HG03575 (cell line): ENCODE measurements at regions not wholly inside any gene's neighbourhood (a gene's known extent, or its start where the extent isn't known, plus 50 kb on each side); places are given as distances from the start of the nearest gene placed in this dataset.
"Not testable (repeated sequence)": the region's sequence is repeated elsewhere in the genome, so short reads cannot be mapped to it uniquely, and the experiment has no call there.

ENCODE experiments used
- ATAC-seq: cut with Tn5 transposase; IDR thresholded peaks from one replicate; pipeline ENCODE4 v1.9.1; 2021; ENCODE audit not compliant: unreplicated experiment, insufficient number of reproducible peaks, low FRiP score; ENCODE audit errors: extremely low read depth

DNA sequence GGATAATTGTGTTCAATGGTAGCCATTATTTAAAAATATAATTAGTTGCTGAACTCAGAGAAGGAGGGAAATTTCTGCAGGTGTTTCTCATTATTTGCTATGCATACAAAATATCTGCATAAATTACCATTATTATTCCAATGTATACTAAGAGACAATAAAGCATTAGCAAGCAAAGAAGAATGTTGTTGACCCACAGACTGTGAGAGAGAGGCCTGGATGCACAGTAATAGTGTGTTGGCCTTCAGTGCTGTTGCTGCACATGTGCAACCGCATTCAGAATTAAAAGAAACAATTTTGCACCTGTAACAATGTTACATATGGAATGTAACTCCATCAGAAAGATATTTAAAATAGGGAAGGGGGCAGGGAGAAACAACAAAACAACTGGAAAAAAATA is 155.6 kb upstream of the KCNH8 start:
- ATAC-seq: no peak

DNA sequence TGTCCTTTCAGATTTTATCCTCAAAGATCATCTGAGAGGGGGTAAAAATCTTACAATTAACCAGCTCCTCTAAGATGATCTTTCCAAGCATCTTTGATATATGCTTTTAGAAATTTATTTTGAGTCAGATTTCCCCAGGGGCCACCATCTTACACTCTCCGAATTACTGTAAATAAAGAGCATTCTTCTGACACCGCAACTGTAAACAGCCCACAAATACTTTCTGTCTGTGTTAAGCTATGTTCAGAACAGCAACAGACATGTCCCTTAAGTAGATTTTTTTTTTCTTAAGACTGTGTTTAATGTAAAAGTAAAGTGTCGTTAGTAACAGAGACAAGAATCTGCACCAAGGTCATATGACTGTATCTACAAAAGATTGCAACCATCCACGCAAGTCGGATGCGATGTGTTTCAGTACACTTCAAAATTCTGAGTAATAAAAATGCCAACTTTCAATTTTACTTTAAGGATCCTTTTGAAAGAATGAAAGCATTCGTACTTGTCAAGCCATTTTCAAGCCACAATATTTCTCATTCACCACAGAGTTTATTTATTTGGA is 159.0 kb upstream of the KCNH8 start:
- no peak for ATAC-seq

DNA sequence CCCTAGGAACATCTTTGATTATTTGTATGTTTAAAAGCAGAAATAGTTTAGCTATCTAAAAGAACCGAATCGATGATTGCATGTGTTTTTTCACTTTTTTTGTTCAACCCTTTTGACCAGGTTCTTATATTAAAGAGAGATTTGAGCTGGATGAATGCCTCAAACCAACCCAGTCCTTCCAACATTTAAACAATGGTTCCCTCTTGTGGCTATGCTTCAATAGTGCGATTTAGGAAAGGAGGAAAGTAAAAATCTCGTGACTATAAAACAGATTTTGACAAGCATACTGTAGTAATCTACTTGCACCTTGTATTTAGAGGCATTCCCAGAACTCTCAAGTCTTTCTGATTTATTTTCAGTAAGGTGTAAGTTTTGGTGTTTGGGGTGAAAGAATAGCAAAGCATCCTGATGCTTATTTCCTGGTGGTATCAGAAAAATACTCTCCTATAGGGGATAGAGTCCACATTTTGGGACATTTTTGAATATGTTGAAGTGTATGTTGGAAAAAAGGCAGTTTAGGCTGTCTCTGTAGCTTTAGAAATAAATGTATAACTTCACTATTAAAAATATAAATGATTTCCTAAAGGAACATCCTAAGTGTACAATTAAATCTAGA is 159.6 kb upstream of the KCNH8 start:
- no peak for ATAC-seq

DNA sequence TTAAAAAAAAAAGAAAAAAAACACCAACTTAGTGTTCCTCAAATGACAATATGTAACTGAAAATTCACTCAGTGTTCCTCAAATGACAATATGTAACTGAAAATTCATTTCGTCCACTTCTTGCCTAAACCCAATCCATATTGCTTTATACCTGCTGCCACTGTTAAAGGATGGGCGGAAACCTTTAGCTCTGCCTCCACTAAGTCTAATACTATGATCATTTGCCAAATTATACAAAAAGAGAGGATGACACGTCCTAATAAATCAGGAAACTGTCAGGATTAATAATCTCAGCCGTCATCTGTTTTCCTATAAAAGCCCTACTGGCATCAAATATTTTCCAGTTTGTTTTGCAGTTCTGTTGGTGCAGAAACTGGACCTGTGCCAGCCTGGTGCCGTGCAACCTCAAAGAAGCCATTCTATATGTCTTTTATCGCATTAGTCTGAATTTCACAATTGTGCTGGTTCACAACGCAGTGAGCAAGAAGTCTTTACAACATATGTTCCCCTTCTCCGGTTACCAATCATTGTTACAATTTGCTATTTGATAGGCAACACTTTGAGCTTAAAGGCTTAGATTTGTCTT is 160.4 kb upstream of the KCNH8 start:
- ATAC-seq: no peak

DNA sequence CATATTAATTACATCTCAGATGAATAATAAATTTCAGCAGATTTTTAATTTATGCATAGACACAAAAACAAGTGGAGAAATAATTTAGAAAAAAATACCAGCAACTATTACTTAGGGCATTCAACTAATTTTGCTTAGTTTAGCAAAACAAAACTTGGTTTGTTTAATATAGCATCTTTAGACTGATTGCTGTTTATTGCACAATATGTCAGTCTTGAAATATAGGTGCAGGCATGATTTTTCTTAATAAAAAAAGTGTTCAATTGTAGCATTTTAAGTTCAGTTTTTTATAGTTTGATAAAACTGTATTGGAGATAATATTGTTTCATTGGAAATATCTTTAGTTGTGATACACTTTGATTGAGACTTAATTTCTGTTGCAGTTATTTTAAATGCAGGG is 161.2 kb upstream of the KCNH8 start:
- ATAC-seq: no peak

DNA sequence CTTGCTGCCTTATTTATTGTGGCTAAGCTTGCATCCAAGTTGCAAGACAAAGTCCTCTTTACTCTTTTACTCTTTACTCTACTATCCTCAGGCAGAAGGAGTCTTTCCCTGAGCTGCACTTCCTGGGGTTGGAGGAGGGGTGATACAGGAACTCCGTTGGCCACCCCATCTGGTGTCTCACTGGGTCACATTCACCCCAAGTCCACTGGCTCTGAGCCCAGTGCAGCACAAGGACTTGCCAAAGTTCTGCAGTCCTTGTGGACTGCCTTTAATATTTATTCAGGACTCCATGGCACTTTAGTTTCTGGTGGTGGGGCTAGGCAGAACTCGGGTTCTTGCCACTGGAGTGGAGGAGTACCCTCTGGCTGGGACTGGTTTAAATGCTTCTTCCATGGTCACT is 165.4 kb upstream of the KCNH8 start:
- ATAC-seq: no peak

DNA sequence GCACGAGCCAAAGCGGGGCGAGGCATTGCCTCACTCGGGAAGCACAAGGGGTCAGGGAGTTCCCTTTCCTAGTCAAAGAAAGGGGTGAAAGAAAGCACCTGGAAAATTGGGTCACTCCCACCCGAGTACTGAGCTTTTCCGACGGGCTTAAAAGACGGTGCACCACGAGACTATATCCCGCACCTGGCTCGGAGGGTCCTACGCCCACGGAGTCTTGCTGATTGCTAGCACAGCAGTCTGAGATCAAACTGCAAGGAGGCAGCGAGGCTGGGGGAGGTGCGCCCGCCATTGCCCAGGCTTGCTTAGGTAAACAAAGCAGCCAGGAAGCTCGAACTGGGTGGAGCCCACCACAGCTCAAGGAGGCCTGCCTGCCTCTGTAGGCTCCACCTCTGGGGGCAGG is 172.2 kb upstream of the KCNH8 start:
- not testable (repeated sequence) for ATAC-seq

DNA sequence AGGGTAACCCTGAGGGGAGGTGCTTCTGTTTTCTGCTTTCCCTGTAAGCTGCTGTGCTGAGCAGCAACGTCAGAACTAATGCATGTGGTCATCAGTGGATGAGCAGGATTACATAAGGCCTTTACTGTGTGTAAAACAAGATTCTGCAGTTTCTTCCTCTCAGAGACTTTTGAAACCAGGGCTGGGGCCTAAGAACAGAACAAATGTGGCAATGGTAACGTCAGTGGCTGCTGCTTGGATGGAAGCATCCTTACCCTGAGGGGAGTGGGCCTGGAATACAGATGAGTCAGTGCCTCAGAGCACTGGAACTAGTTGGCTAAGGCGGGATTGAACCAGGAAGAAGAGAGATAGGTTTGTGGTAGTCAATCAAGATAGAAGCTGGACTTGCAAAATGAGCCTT is 180.2 kb upstream of the KCNH8 start:
- no peak for ATAC-seq

DNA sequence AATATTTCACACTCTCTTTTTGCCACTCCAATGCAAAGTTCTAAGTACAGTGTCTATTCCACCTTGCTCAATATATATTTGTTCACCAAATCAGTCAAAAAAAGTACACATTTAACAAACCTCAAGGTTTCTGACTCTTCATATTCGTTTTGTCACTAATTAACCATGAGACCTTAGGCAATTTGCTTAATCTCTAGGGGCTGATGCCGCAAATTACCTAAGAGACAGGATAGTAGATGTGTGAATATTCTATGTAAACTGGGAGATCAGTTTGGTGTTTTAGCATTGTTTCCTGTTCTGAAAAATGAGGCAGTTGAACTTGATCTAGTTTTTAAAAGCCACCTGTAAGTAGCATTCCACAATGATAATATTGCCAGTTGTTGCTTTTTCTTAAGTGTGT is 182.5 kb upstream of the KCNH8 start:
- no peak for ATAC-seq

DNA sequence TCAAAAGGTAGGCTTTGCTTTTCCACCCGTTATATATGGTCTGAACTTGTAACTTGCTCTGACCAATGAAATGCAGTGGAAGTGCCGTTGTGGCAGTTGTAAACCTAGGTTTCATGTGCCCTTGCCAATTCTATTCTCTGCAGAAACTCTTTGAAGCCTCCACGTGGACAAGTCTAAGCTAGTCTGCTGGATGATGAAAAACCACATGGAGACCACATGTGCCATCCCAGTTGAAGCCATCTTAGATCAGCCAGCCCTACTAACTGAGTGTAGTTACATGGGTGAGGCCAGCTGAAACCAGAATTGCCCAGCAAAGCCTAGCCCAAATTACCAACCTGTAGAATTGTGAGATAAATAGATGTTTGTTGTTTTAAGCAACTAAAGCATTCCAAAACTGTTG is 183.7 kb upstream of the KCNH8 start:
- ATAC-seq: no peak

DNA sequence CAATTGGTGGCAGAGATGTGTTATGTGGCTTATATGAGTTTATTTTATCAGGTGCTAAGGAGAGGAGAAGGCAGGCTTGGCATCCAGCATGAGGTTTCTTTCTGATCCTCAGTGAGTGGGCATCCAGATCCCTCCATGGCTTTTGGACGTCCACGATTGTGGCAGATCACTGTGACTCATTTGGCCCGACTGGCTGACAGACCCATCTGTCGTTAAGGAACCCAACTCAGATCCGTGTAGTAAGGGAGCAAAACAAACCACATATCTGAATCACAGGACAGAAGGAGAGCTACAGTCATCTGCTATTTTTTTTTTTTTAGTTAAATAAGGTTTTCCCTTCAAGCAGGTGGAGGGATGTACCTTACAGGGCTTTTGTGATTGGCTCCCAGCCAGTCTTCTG is 197.0 kb upstream of the KCNH8 start:
- no peak for ATAC-seq

DNA sequence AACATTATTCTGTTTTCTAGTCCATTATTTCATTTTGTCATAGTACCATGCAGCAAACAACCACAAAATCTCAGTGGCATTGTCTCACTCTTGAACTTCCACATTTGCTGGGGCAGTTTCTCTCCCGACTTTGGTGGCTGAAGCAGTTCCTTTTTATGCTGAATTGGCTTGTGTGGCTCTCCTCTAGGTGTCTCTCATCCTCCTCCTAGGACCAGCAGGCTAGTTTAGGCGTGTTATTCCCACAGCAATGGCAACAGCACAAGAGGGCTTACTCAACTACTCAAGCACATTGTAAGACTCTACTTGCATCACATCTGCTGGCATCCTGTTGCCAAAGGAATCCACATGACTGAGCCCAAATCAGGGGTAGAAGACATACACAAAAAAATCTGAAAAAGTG is 201.8 kb upstream of the KCNH8 start:
- no peak for ATAC-seq

DNA sequence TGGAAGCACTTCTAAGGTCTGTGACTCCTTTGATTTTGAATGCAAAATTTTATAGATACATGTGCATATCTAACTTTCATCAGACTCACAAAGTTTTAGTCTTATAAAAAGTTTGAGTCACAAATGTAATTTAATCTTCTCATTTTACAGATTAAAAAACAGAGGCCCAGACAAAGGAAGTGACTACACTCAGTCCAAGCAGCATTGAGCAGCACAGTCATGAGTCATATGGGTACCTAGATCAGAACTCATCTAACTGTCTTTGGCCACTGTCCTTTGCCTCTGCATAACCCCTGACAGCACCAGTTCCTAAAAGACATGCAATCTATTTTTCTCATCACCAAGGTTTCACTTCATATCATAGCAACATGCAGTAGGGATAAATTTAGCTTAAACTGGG is 210.7 kb upstream of the KCNH8 start:
- ATAC-seq: no peak

DNA sequence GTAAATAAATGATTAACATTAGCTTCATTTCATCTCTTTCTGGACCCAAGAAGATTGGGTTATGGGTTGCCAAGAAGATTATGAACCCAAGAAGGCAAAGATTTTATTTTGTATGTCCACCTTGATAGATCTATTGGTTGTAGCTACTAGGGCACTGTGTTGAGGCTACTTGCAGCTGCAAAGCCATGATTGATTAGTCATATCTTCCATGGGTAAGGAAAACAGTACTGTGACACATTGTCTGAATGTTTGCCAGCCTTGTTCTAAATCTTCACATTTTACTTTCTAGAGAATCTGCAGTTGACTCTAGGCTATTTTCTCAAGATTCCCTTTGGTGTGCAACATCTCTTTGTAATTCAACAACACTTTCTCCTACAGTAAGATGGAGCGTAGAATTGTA is 229.2 kb upstream of the KCNH8 start:
- no peak for ATAC-seq

DNA sequence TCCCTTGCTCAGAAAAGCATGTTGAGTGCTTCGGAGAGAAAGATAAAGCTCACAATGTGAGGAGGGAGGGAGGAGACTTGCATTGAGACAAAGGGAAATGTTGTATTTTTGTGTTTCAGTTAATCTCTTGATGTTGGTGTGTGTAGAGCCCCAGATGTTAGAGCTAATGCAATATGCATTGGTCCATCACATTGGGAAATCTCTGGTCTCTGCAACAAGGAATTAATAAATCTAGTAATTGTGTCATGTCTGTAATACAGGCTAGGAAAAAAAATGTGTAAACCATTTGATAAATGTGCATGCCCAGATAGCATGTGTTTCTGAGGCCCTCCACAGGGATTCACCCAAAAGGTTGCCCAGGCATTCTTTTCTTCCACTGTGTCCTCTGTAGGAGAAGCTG is 230.4 kb upstream of the KCNH8 start:
- ATAC-seq: no peak

DNA sequence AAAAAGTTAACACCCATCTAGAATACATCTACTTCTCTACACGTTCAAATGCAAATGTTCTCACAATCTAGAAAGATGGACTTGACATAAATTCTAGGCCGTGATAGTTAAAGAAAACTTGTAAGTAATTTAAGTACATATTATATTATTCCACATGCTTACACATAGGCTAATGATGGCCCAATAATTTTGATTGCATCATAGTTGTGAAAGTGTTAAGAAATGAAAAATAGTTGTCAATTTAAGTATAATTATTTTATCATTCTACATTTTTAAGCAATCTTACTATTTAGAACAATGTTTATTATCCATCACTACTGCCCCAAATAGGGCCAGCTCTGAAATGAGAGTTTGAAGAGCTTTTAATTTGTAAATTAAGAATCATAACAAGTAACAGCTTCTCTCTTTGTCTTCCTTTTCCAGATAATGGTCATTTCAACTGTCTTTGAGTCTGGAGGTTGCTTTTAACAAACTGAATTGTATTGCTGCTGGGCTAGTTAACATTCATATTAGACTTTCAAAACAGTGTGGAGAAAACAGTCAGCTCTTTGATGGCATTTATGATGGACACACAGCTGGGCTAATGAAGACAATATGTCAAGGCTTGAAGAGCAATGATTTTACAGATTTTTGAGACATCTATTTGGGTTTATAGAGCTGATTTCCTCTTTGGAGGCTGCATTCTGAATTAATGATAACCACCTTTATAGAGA is 246.1 kb upstream of the KCNH8 start:
- no peak for ATAC-seq

DNA sequence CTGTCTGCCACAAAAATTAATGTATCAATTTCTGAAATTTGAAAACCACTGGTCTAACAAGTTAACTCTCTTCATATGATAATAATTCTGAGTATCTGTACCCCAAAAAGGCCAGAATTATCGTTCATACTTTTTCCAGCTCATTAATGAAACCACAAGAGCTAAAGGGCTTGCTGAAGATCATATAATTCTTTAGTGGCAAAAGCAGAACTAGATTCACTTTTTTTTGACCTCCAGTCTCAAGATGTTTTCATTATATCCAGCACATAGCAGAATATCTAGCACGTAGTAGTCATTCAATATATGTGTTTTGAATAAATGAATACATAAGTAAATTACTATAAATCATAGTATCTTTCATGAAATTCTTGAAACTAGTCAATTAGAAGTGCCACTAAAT is 246.7 kb upstream of the KCNH8 start:
- ATAC-seq: no peak

DNA sequence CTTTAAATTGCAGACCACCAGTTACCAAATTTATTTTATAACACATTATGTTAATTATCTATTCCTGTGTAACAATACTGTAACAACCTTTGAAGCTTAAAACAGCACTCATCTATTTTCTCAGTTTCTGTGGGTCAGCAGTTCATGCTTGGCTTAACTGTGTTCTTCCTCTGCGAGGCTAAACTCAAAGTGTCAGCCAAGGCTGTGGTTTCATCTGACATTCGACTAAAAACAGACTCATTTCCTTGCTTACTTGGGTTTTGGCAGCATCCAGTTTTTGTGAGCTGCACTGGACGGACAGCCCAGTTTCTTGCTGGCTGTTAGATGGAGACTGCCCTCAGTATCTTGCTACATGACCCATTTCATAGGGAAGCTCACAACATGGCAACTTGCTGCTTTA is 247.3 kb upstream of the KCNH8 start:
- ATAC-seq: no peak

DNA sequence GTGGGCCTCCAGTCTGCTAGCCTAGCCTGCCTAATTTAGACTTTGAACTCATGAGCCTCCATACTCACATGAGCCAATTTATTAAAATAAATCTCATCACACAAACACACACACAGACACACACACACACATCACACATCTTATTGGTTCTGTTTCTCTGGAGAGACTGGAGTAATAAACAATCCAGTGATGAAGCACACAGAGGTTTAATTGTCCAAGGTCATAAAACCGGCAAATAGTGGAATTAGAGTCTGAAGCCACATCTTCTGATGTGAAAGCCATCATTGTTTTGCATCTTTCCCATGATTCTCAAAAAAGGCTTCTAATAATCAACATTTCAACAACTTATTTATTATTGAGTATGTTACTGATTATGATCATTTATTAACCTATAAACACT is 249.4 kb upstream of the KCNH8 start:
- ATAC-seq: no peak

DNA sequence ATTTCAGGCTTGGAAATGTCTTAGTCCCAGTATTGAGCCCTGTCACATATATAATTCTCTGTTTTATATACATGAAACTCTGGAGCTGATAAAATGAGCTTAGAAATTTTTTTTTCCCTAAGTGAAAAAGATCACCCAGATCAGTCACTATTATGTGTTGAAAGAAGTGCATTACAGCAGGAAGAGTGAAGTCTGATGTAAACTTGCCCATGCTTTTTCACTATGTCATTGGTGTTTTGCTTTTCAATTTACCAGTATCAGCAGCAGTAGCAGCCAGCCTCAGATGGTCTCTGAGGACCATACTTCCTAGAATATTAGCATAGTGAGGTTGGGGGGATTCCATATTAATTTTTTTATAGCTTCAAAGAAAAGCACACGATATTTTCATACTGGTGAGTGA is 255.6 kb upstream of the KCNH8 start:
- no peak for ATAC-seq
